K562 (cell line): ENCODE measurements at regions not wholly inside any gene's neighbourhood (a gene's known extent, or its start where the extent isn't known, plus 50 kb on each side); places are given as distances from the start of the nearest gene placed in this dataset.

Source experiments
- ATAC-seq: fragments of 200-7000 bp; cut with Tn5 transposase; 3 replicates; pipeline ENCODE4 v1.9.1; 2020; ENCODE audit warnings: moderate library complexity
- BruUV-seq: library from RNA; stranded (reverse); fragments of 400-500 nt; replicated peaks from 2 replicates; lab custom pipeline; 2021; lab: Mats Ljungman, UMichigan
- CTCF ChIA-PET: fragments of 300-600 bp; formaldehyde crosslinking; extraction: SDS; loops from one replicate; lab custom pipeline; 2021; ENCODE audit warnings: low intra/inter-chr PET ratio; lab: Yijun Ruan, JAX
- POLR2A ChIA-PET: fragments of 300-600, 350-650 bp; sonication (Branson Sonifier 250); formaldehyde crosslinking; extraction: SDS; loops from one replicate; lab custom pipeline; 2021; ENCODE audit warnings: antibody characterized with exemption, inconsistent platforms; lab: Yijun Ruan, JAX
- DNase-seq, 4 experiments: peaks; one replicate each; pipeline versions ENCODE4 v3.0.0 to v3.0.0-alpha.2; 2011 to 2018; ENCODE audit warnings: low spot score in 3 of 4, mixed read lengths in 3 of 4; ENCODE audit errors: extremely low read depth in 1 of 4
- FAIRE-seq: peaks from 2 replicates; lab custom pipeline; 2011; peaks lifted over from hg19 to GRCh38; lab: Jason Lieb, UNC
- H2AFZ ChIP-seq: 2 replicates; pipeline ENCODE4 v1.6.0; 2011; ENCODE audit warnings: low read depth, low read length, control low read depth, inconsistent platforms
- H3K27ac ChIP-seq: fragments of 200-600 bp; 3 replicates; pipeline ENCODE4 v1.8.0; 2011; ENCODE audit warnings: low read depth, mild to moderate bottlenecking, control low read depth, inconsistent platforms, low read length, moderate library complexity, mixed read lengths; ENCODE audit errors: extremely low read depth
- H3K27me3 ChIP-seq, 2 experiments: fragments of 300-600 bp in 1 of 2; 2 replicates in 1 of 2; 3 replicates in 1 of 2; pipeline versions ENCODE4 v1.6.0 to v1.8.0; 2011; ENCODE audit warnings: inconsistent platforms in 2 of 2, low read length in 2 of 2, mild to moderate bottlenecking in 1 of 2, mixed read lengths in 1 of 2, moderate library complexity in 1 of 2; ENCODE audit not compliant: control insufficient read depth in 2 of 2, insufficient read depth in 2 of 2
- H3K36me3 ChIP-seq: fragments of 300-600 bp; 3 replicates; pipeline ENCODE4 v1.8.0; 2011; ENCODE audit warnings: mild to moderate bottlenecking, low read length, inconsistent platforms; ENCODE audit not compliant: control insufficient read depth, insufficient read depth
- H3K4me1 ChIP-seq, 2 experiments: fragments of 200-600 bp in 1 of 2; replicated peaks in 1 of 2; 2 replicates in 1 of 2; 3 replicates in 1 of 2; pipeline versions ENCODE4 v1.5.1 to v1.8.0; 2011; ENCODE audit warnings: inconsistent platforms in 2 of 2, low read length in 2 of 2, mild to moderate bottlenecking in 1 of 2, mixed read lengths in 1 of 2, moderate library complexity in 1 of 2; ENCODE audit not compliant: control insufficient read depth in 2 of 2, insufficient read depth in 2 of 2
- H3K4me2 ChIP-seq: 2 replicates; pipeline ENCODE4 v1.6.1; 2011; ENCODE audit warnings: low read length, control low read depth, inconsistent platforms, mixed read lengths; ENCODE audit not compliant: insufficient read depth
- H3K4me3 ChIP-seq: fragments of 200-600 bp; sonication (generic), shearing (Covaris generic); 2 replicates; pipeline ENCODE4 v1.5.1; 2016; ENCODE audit warnings: control low read depth, inconsistent platforms
- H3K79me2 ChIP-seq: fragments of 200-600 bp; 3 replicates; pipeline ENCODE4 v1.8.0; 2011; ENCODE audit warnings: low read length, inconsistent platforms; ENCODE audit not compliant: control insufficient read depth, insufficient read depth
- H3K9ac ChIP-seq, 2 experiments: 2 replicates each; pipeline versions ENCODE4 v1.6.0 to v1.6.1; 2011; ENCODE audit warnings: low read depth in 2 of 2, low read length in 2 of 2, control low read depth in 1 of 2, inconsistent platforms in 1 of 2, mild to moderate bottlenecking in 1 of 2, mixed read lengths in 1 of 2; ENCODE audit not compliant: insufficient read depth in 1 of 2
- H3K9me1 ChIP-seq: one replicate; pipeline ENCODE4 v1.6.0; 2011; ENCODE audit warnings: inconsistent platforms, mild to moderate bottlenecking, low read length, moderate library complexity; ENCODE audit not compliant: control insufficient read depth, insufficient read depth
- H3K9me3 ChIP-seq: replicated peaks from 2 replicates; pipeline ENCODE4 v1.5.1; 2011; ENCODE audit warnings: low read depth, low read length, inconsistent platforms; ENCODE audit not compliant: control insufficient read depth, insufficient read depth
- H4K20me1 ChIP-seq: replicated peaks from 2 replicates; pipeline ENCODE4 v1.6.1; 2011; ENCODE audit warnings: low read length, inconsistent platforms, mixed read lengths; ENCODE audit not compliant: control insufficient read depth, insufficient read depth
- FOXM1 ChIP-seq, 2 experiments: fragments of 450-650 bp in 1 of 2; sonication (generic) in 1 of 2; formaldehyde crosslinking in 1 of 2; IDR thresholded peaks; 2 replicates each; pipeline versions ENCODE4 v1.6.1 to v1.9.0; 2017 to 2022; ENCODE audit warnings: low read depth in 2 of 2, mild to moderate bottlenecking in 2 of 2, missing genetic modification reagents in 1 of 2, moderate library complexity in 1 of 2
- GATA2 ChIP-seq: sonication (generic); formaldehyde crosslinking; IDR thresholded peaks from 2 replicates; pipeline ENCODE4 v1.4.0; 2020; ENCODE audit warnings: mild to moderate bottlenecking, missing genetic modification reagents
- HLTF ChIP-seq: fragments of 450-650 bp; IDR thresholded peaks from 2 replicates; pipeline ENCODE4 v1.6.1; 2016
- KLF10 ChIP-seq: fragments of 250-450 bp; sonication (Bioruptor Pico); IDR thresholded peaks from 2 replicates; pipeline ENCODE4 v1.6.1; 2021; ENCODE audit warnings: matching md5 sums
- KLF13 ChIP-seq: fragments of 450-650 bp; IDR thresholded peaks from 2 replicates; pipeline ENCODE4 v1.6.1; 2016; ENCODE audit warnings: missing genetic modification characterization, low read depth, mild to moderate bottlenecking, missing compliant biosample characterization, moderate library complexity, borderline replicate concordance
- NCOA6 ChIP-seq: fragments of 450-650 bp; IDR thresholded peaks from 2 replicates; pipeline ENCODE4 v1.6.1; 2017; ENCODE audit warnings: mild to moderate bottlenecking
- NFE2 ChIP-seq: IDR thresholded peaks from 2 replicates; pipeline ENCODE4 v1.6.1; 2014; ENCODE audit warnings: antibody characterized with exemption, low read depth
- PHB ChIP-seq: fragments of 250-450 bp; sonication (Bioruptor Pico); IDR thresholded peaks from 2 replicates; pipeline ENCODE4 v1.5.0; 2021
- POLR3A ChIP-seq: IDR thresholded peaks from 2 replicates; pipeline ENCODE4 v1.6.1; 2011; ENCODE audit warnings: borderline replicate concordance, mild to moderate bottlenecking, moderate library complexity; ENCODE audit not compliant: insufficient read length, insufficient read depth; ENCODE audit errors: extremely low read depth
- PREB ChIP-seq: sonication (generic); formaldehyde crosslinking; IDR thresholded peaks from 2 replicates; pipeline ENCODE4 v1.8.1; 2023; ENCODE audit warnings: mild to moderate bottlenecking, missing genetic modification reagents
- PRPF4 ChIP-seq: fragments of 200-400 bp; formaldehyde crosslinking; IDR thresholded peaks from one replicate; pipeline ENCODE4 v1.6.1; 2017; ENCODE audit warnings: low read length, low read depth, mild to moderate bottlenecking; ENCODE audit not compliant: insufficient read depth, poor library complexity, severe bottlenecking
- SIN3A ChIP-seq, 2 experiments: fragments of 150-350 bp in 1 of 2; IDR thresholded peaks; 2 replicates each; pipeline ENCODE4 v1.6.1; 2011 to 2016; ENCODE audit warnings: borderline replicate concordance in 2 of 2, low read depth in 2 of 2, low read length in 2 of 2, mild to moderate bottlenecking in 2 of 2, moderate library complexity in 2 of 2; ENCODE audit not compliant: control insufficient read depth in 1 of 2
- ZNF217 ChIP-seq: sonication (generic); formaldehyde crosslinking; IDR thresholded peaks from 2 replicates; pipeline ENCODE4 v1.8.0; 2022; ENCODE audit warnings: mild to moderate bottlenecking, missing genetic modification reagents
- ZNF407 ChIP-seq: fragments of 450-650 bp; IDR thresholded peaks from 2 replicates; pipeline ENCODE4 v1.6.1; 2016; ENCODE audit warnings: low read depth
- WGBS: fragments of 100-300 bp; shearing (Covaris generic); methylation state at CpG from one replicate; pipeline ENCODE4 v1.1.6; 2016; ENCODE audit warnings: low coverage, mixed read lengths; ENCODE audit not compliant: insufficient coverage; ENCODE audit errors: missing lambda C conversion rate; 5-methylcytosine and 5-hydroxymethylcytosine counted together
- in situ Hi-C: fragments of 300-500 bp; cut with MboI; formaldehyde crosslinking; loops from 4 replicates; pipeline ENCODE4 v1.15.0; 2018; ENCODE audit warnings: inconsistent platforms, mixed read lengths
- intact Hi-C: fragments of 100-400 bp; cut with micrococcal nuclease; formaldehyde crosslinking; loops from 2 replicates; pipeline ENCODE4 v1.14.2; 2022

DNA sequence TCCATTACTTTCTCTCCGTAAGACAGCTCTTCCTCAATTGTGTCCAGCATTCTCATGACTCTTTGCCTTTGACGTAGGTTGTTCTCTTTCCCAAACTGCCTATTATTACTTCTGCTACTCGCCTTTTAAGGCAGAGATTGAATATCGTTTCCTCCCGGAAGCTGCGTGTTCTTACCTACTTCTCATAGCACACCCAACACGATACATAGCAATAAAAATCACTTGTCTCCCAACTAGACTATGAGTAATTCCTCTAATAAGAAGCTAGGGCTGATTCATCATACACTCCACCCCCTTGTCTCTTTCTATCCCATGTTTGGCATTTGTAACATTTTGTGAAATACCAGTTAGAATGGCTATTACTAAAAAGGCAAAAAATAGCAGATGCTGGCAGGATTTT is 55.8 kb upstream of the SGIP1 start:
- H3K9ac ChIP-seq, result no peak overlapping the region
- TF ChIP-seq KLF10 (CRISPR knock-in tag) (no peak), PRPF4 (no peak), NFE2 (no peak), GATA2 (CRISPR knock-in tag) (no peak), PREB (CRISPR knock-in tag) (no peak), PHB (CRISPR knock-in tag) (no peak), KLF13 (tag) (no peak), SIN3A (IDR thresholded peaks at IDR 0.05; ENCODE audit: borderline replicate concordance in 2 of 2, control insufficient read depth in 1 of 2, low read depth in 2 of 2, low read length in 2 of 2) (no peak), FOXM1 (IDR thresholded peaks at IDR 0.05; ENCODE audit: low read depth) (no peak), FOXM1 (CRISPR knock-in tag; IDR thresholded peaks at IDR 0.05; ENCODE audit: low read depth) (no peak), ZNF407 (no peak), ZNF217 (CRISPR knock-in tag) (no peak), HLTF (no peak), POLR3A (no peak), NCOA6 (no peak)

More for the DNA sequence above, 55.8 kb upstream of the SGIP1 start:
- Histone ChIP-seq H3K4me2 (no peak overlapping the region), H3K9me1 (no peaks in the 10 kb centered on the region), H3K27me3 (peaks cover 0 to 5% of the 10 kb centered on the region in 2 experiments; a peak in 3 of 5 replicates), H3K27ac (no peak overlapping the region), H3K36me3 (no peaks in the 10 kb centered on the region), H3K9me3 (no peaks in the 10 kb centered on the region), H3K4me3 (no peak overlapping the region), H3K79me2 (no peaks in the 10 kb centered on the region), H2AFZ (no peak overlapping the region), H3K4me1 (no peaks in the 10 kb centered on the region), H4K20me1 (no peaks in the 10 kb centered on the region)
- BruUV-seq, result no TSS peak
- ATAC-seq, result no peak
- intact Hi-C loops, result no loop called here
- in situ Hi-C loops, result no loop called here
- ChIA-PET CTCF (no interaction called here), POLR2A (no interaction called here)
- 0% methylated on average over 7 of the region's 7 CpGs for WGBS
- DNase-seq, result no peak
- no peak for FAIRE-seq
